ENCODE measurements at regions not wholly inside any gene's neighbourhood (a gene's known extent, or its start where the extent isn't known, plus 50 kb on each side); places are given as distances from the start of the nearest gene placed in this dataset.
A peak's percentile ranks its signal among the peaks of the same experiment; 100 is the strongest.

- Histone ChIP-seq H3K36me3 (no peaks in the 10 kb centered on the region), H3K9me3 (no peaks in the 10 kb centered on the region), H3K27ac (no peak overlapping the region), H3K4me1 (no peaks in the 10 kb centered on the region), H3K27me3 (replicated peaks in 1 of 7) (no peaks in the 10 kb centered on the region), H3K4me3 (no peak overlapping the region)
- TF ChIP-seq CTCF (IDR thresholded peaks at IDR 0.05 in 8 of 11, conservative IDR thresholded peaks at IDR 0.05 in 3 of 11) (no peak), POLR2A (IDR thresholded peaks at IDR 0.05) (no peak), POLR2AphosphoS5 (IDR thresholded peaks at IDR 0.05) (no peak)
- 83 to 90% (median 85%) methylated on average over 2 of the region's 2 CpGs for WGBS, 5 donors
- no peak for DNase-seq
- intact Hi-C loops (cut with DNase I; ENCODE audit: low total_unique reads), result no loop called here
Observed at GRCh38 chr12:89965993-89966392, 257.4 kb upstream of the ATP2B1 start.

- intact Hi-C loops (cut with DNase I; ENCODE audit: low total_unique reads), result no loop called here
- H3K4me1 ChIP-seq, result no peaks in the 10 kb centered on the region
- no peak for TF ChIP-seq POLR2A (IDR thresholded peaks at IDR 0.05)
- TF ChIP-seq POLR2AphosphoS5 (IDR thresholded peaks at IDR 0.05), result no peak
- TF ChIP-seq CTCF (IDR thresholded peaks at IDR 0.05 in 8 of 11, conservative IDR thresholded peaks at IDR 0.05 in 3 of 11), result peak in 3 of 11 experiments; percentile 14 to 26 (median 19)
- no peak overlapping the region for H3K27ac ChIP-seq
- no peak overlapping the region for H3K4me3 ChIP-seq
- no peak for DNase-seq
- WGBS, 5 donors, result 77 to 88% (median 78%) methylated on average over 4 of the region's 4 CpGs
- H3K9me3 ChIP-seq, result no peaks in the 10 kb centered on the region
- H3K27me3 ChIP-seq (replicated peaks in 1 of 7), result no peaks in the 10 kb centered on the region
- H3K36me3 ChIP-seq, result no peaks in the 10 kb centered on the region
Observed at GRCh38 chr12:89962648-89963047, 254.0 kb upstream of the ATP2B1 start.

- intact Hi-C loops (cut with DNase I; ENCODE audit: low total_unique reads), result no loop called here
- Histone ChIP-seq H3K36me3 (no peaks in the 10 kb centered on the region), H3K27ac (no peak overlapping the region), H3K4me1 (no peaks in the 10 kb centered on the region), H3K27me3 (replicated peaks in 1 of 7) (no peaks in the 10 kb centered on the region), H3K4me3 (no peak overlapping the region), H3K9me3 (no peaks in the 10 kb centered on the region)
- no peak for TF ChIP-seq POLR2AphosphoS5 (IDR thresholded peaks at IDR 0.05)
- TF ChIP-seq CTCF (IDR thresholded peaks at IDR 0.05 in 8 of 11, conservative IDR thresholded peaks at IDR 0.05 in 3 of 11), result no peak
- TF ChIP-seq POLR2A (IDR thresholded peaks at IDR 0.05), result no peak
- DNase-seq, result no peak
- 68 to 82% (median 79%) methylated on average over 2 of the region's 2 CpGs for WGBS, 5 donors
Observed at GRCh38 chr12:89960607-89961394, 252.2 kb upstream of the ATP2B1 start.

- WGBS, 5 donors, result 59 to 80% (median 66%) methylated on average over 2 of the region's 2 CpGs
- TF ChIP-seq CTCF (IDR thresholded peaks at IDR 0.05 in 8 of 11, conservative IDR thresholded peaks at IDR 0.05 in 3 of 11), result no peak
- TF ChIP-seq POLR2AphosphoS5 (IDR thresholded peaks at IDR 0.05), result no peak
- no peak for TF ChIP-seq POLR2A (IDR thresholded peaks at IDR 0.05)
- DNase-seq, result no peak
- H3K4me3 ChIP-seq, result no peak overlapping the region
- H3K4me1 ChIP-seq, result no peaks in the 10 kb centered on the region
- intact Hi-C loops (cut with DNase I; ENCODE audit: low total_unique reads), result no loop called here
- no peaks in the 10 kb centered on the region for H3K9me3 ChIP-seq
- H3K27me3 ChIP-seq (replicated peaks in 1 of 7), result no peaks in the 10 kb centered on the region
- no peak overlapping the region for H3K27ac ChIP-seq
- no peaks in the 10 kb centered on the region for H3K36me3 ChIP-seq
Observed at GRCh38 chr12:89960011-89960507, 251.4 kb upstream of the ATP2B1 start.

Data from spleen (tissue), 11 donors.